GM19239 (cell line): ENCODE measurements at regions not wholly inside any gene's neighbourhood (a gene's known extent, or its start where the extent isn't known, plus 50 kb on each side); places are given as distances from the start of the nearest gene placed in this dataset.

Experiments
- DNase-seq: peaks from one replicate; pipeline ENCODE4 v3.0.0; 2011; ENCODE audit warnings: low spot score; ENCODE audit not compliant: insufficient read length
- FAIRE-seq: peaks from 2 replicates; lab custom pipeline; 2011; peaks lifted over from hg19 to GRCh38; lab: Jason Lieb, UNC

- no peak for FAIRE-seq
These were observed 75.8 kb upstream of the TEX51 start for GRCh38 chr2:126822921-126823320.

GRCh38 chr2:126823951-126824350 lies 74.7 kb upstream of the TEX51 start:
- FAIRE-seq (no peak), DNase-seq (no peak)

More at GRCh38 chr2:126822921-126823320, 75.8 kb upstream of the TEX51 start:
- DNase-seq, result no peak

GRCh38 chr2:126824663-126825062 lies 74.0 kb upstream of the TEX51 start:
- FAIRE-seq, result no peak
- no peak for DNase-seq

- FAIRE-seq (no peak), DNase-seq (no peak)
These were observed 73.4 kb upstream of the TEX51 start for GRCh38 chr2:126825316-126825715.

- FAIRE-seq (no peak), DNase-seq (no peak)
These were observed 72.2 kb upstream of the TEX51 start for GRCh38 chr2:126826491-126826890.

GRCh38 chr2:126827371-126827770 lies 71.3 kb upstream of the TEX51 start:
- FAIRE-seq, result no peak
- no peak for DNase-seq

- no peak for FAIRE-seq
- DNase-seq, result no peak
These were observed 70.6 kb upstream of the TEX51 start for GRCh38 chr2:126828051-126828450.

GRCh38 chr2:126828491-126828890 lies 70.2 kb upstream of the TEX51 start:
- FAIRE-seq (no peak), DNase-seq (no peak)

GRCh38 chr2:126831234-126832005 lies 67.3 kb upstream of the TEX51 start:
- FAIRE-seq, result no peak
- no peak for DNase-seq

- no peak for FAIRE-seq
- no peak for DNase-seq
These were observed 66.7 kb upstream of the TEX51 start for GRCh38 chr2:126832014-126832413.

GRCh38 chr2:126832757-126833156 lies 65.9 kb upstream of the TEX51 start:
- DNase-seq (no peak), FAIRE-seq (no peak)

GRCh38 chr2:126834006-126834659 lies 64.6 kb upstream of the TEX51 start:
- FAIRE-seq (no peak), DNase-seq (no peak)

GRCh38 chr2:126835261-126835660 lies 63.4 kb upstream of the TEX51 start:
- DNase-seq (no peak), FAIRE-seq (no peak)

- DNase-seq (no peak), FAIRE-seq (no peak)
These were observed 62.9 kb upstream of the TEX51 start for GRCh38 chr2:126835831-126836230.

- no peak for FAIRE-seq
- DNase-seq, result no peak
These were observed 61.7 kb upstream of the TEX51 start for GRCh38 chr2:126836761-126837679.

GRCh38 chr2:126837966-126838715 lies 60.5 kb upstream of the TEX51 start:
- no peak for FAIRE-seq

GRCh38 chr2:126838716-126838985 lies 60.0 kb upstream of the TEX51 start:
- no peak for FAIRE-seq
- no peak for DNase-seq

More at GRCh38 chr2:126837966-126838715, 60.5 kb upstream of the TEX51 start:
- no peak for DNase-seq

- no peak for FAIRE-seq
- DNase-seq, result no peak
These were observed 58.9 kb upstream of the TEX51 start for GRCh38 chr2:126839796-126840195.

GRCh38 chr2:126843081-126843480 lies 55.6 kb upstream of the TEX51 start:
- FAIRE-seq (no peak), DNase-seq (no peak)

- DNase-seq (no peak), FAIRE-seq (no peak)
These were observed 52.4 kb upstream of the TEX51 start for GRCh38 chr2:126846241-126846640.
